Endothelial cell of umbilical vein (primary cell): ENCODE measurements at regions not wholly inside any gene's neighbourhood (a gene's known extent, or its start where the extent isn't known, plus 50 kb on each side); places are given as distances from the start of the nearest gene placed in this dataset.

Experiments
- BruUV-seq: library from RNA; stranded (reverse); fragments of 400-500 nt; replicated peaks from 2 replicates; lab custom pipeline; 2021; lab: Mats Ljungman, UMichigan
- CTCF ChIA-PET: fragments of 300-600, 350-600 bp; sonication (Branson Sonifier 250); formaldehyde crosslinking; loops from one replicate; lab custom pipeline; 2021; ENCODE audit warnings: antibody characterized with exemption, inconsistent platforms; lab: Charles Lee
- POLR2A ChIA-PET: fragments of 300-600, 350-600 bp; sonication (Branson Sonifier 250); formaldehyde crosslinking; loops from one replicate; lab custom pipeline; 2021; ENCODE audit warnings: antibody characterized with exemption, inconsistent platforms; lab: Charles Lee
- DNase-seq: peaks from one replicate; pipeline ENCODE4 v3.0.0-alpha.2; 2011; ENCODE audit warnings: low read depth, low spot score
- FAIRE-seq: peaks from 2 replicates; lab custom pipeline; 2011; peaks lifted over from hg19 to GRCh38; lab: Jason Lieb, UNC
- H2AFZ ChIP-seq: 2 replicates; pipeline ENCODE4 v1.6.0; 2012; ENCODE audit warnings: low read depth, low read length, control low read depth, inconsistent platforms
- H3K27ac ChIP-seq: 2 replicates; pipeline ENCODE4 v1.5.1; 2011; ENCODE audit warnings: low read depth, mild to moderate bottlenecking, control low read depth, low read length, moderate library complexity; ENCODE audit not compliant: insufficient read depth
- H3K27me3 ChIP-seq, 2 experiments: 2 replicates each; pipeline versions ENCODE4 v1.6.0 to v1.6.1; 2011; ENCODE audit warnings: low read length in 2 of 2, mixed read lengths in 1 of 2; ENCODE audit not compliant: control insufficient read depth in 2 of 2, insufficient read depth in 2 of 2
- H3K36me3 ChIP-seq, 2 experiments: 2 replicates in 1 of 2; 3 replicates in 1 of 2; pipeline ENCODE4 v1.5.1; 2011; ENCODE audit warnings: low read length in 2 of 2, mild to moderate bottlenecking in 1 of 2, moderate library complexity in 1 of 2; ENCODE audit not compliant: control insufficient read depth in 2 of 2, insufficient read depth in 2 of 2; ENCODE audit errors: extremely low read depth in 1 of 2
- H3K4me1 ChIP-seq: 3 replicates; pipeline ENCODE4 v1.5.1; 2011; ENCODE audit warnings: mild to moderate bottlenecking, low read length; ENCODE audit not compliant: control insufficient read depth, insufficient read depth; ENCODE audit errors: extremely low read depth
- H3K4me2 ChIP-seq: 2 replicates; pipeline ENCODE4 v1.6.1; 2011; ENCODE audit warnings: low read length, control low read depth, mixed read lengths; ENCODE audit not compliant: insufficient read depth
- H3K4me3 ChIP-seq, 3 experiments: fragments of 200-600 bp in 1 of 3; sonication (generic), shearing (Covaris generic) in 1 of 3; replicated peaks in 1 of 3; 2 replicates each; pipeline ENCODE4 v1.5.1; 2011 to 2016; ENCODE audit warnings: control low read depth in 3 of 3, low read length in 3 of 3, mild to moderate bottlenecking in 2 of 3, inconsistent platforms in 1 of 3, low read depth in 1 of 3, moderate library complexity in 1 of 3; ENCODE audit not compliant: insufficient read depth in 1 of 3
- H3K79me2 ChIP-seq: 2 replicates; pipeline ENCODE4 v1.6.0; 2012; ENCODE audit warnings: low read length, inconsistent platforms; ENCODE audit not compliant: control insufficient read depth, insufficient read depth
- H3K9ac ChIP-seq: replicated peaks from 2 replicates; pipeline ENCODE3; 2011; ENCODE audit warnings: low read length, control low read depth; ENCODE audit not compliant: insufficient read depth; ENCODE audit errors: extremely low read depth
- H3K9me1 ChIP-seq: replicated peaks from 3 replicates; pipeline ENCODE4 v1.6.0; 2011; ENCODE audit warnings: mild to moderate bottlenecking, low read length; ENCODE audit not compliant: control insufficient read depth, insufficient read depth; ENCODE audit errors: extremely low read depth
- H3K9me3 ChIP-seq: replicated peaks from 2 replicates; pipeline ENCODE4 v1.5.1; 2012; ENCODE audit warnings: low read length, inconsistent platforms; ENCODE audit not compliant: control insufficient read depth, insufficient read depth
- H4K20me1 ChIP-seq: replicated peaks from 2 replicates; pipeline ENCODE3; 2011; ENCODE audit warnings: mild to moderate bottlenecking, low read length; ENCODE audit not compliant: control insufficient read depth, insufficient read depth; ENCODE audit errors: extremely low read depth
- EZH2 ChIP-seq: IDR thresholded peaks from 2 replicates; pipeline ENCODE4 v1.6.1; 2012; ENCODE audit warnings: borderline replicate concordance, low read depth, mild to moderate bottlenecking, moderate library complexity, low read length, inconsistent platforms; ENCODE audit not compliant: severe bottlenecking
- FOS ChIP-seq: IDR thresholded peaks from 2 replicates; pipeline ENCODE4 v1.6.1; 2011; ENCODE audit warnings: mild to moderate bottlenecking, low read length, moderate library complexity, borderline replicate concordance; ENCODE audit not compliant: insufficient read depth
- GATA2 ChIP-seq: IDR thresholded peaks from 2 replicates; pipeline ENCODE4 v1.7.0; 2011; ENCODE audit warnings: low read depth, mild to moderate bottlenecking, moderate library complexity, mixed read lengths, low read length; ENCODE audit not compliant: insufficient read length, insufficient read depth
- JUN ChIP-seq: IDR thresholded peaks from 2 replicates; pipeline ENCODE4 v1.6.1; 2011; ENCODE audit warnings: borderline replicate concordance, low read depth; ENCODE audit not compliant: insufficient read length, insufficient read depth
- MYC ChIP-seq: IDR thresholded peaks from one replicate; pipeline ENCODE4 v1.6.1; 2011; ENCODE audit warnings: mild to moderate bottlenecking, low read depth, low read length
- POLR2A ChIP-seq: IDR thresholded peaks from 2 replicates; pipeline ENCODE4 v1.6.1; 2012; ENCODE audit warnings: low read depth, mild to moderate bottlenecking, control low read depth, low read length
- POLR2AphosphoS5 ChIP-seq: IDR thresholded peaks from 2 replicates; pipeline ENCODE4 v1.6.1; 2012; ENCODE audit warnings: low read depth, mild to moderate bottlenecking, control low read depth, low read length, moderate library complexity; ENCODE audit not compliant: insufficient read depth
- dilution Hi-C: fragments of 300-500 bp; cut with MboI; formaldehyde crosslinking; loops from one replicate; pipeline ENCODE4 v1.15.0; 2019; ENCODE audit warnings: low sequenced_read_pairs; ENCODE audit not compliant: extremely low pct_ligation_motif_present
- intact Hi-C: fragments of 100-400 bp; cut with micrococcal nuclease; formaldehyde crosslinking; loops from one replicate; pipeline ENCODE4 v1.10.0; 2022
- TF ChIP-seq, protein P1 (sequence below), 2 donors: IDR thresholded peaks; 1 replicate in 1 of 2; 2 replicates in 1 of 2; pipeline ENCODE4 v1.5.1; 2011; ENCODE audit warnings: low read length in 2 of 2, mild to moderate bottlenecking in 2 of 2, moderate library complexity in 2 of 2, control low read depth in 1 of 2, inconsistent platforms in 1 of 2, low read depth in 1 of 2; ENCODE audit not compliant: insufficient read depth in 1 of 2; ENCODE audit errors: extremely low read depth in 1 of 2
- TF ChIP-seq, protein P2 (sequence below): IDR thresholded peaks from 2 replicates; pipeline ENCODE4 v1.6.1; 2011; ENCODE audit not compliant: insufficient read depth, insufficient read length

DNA sequence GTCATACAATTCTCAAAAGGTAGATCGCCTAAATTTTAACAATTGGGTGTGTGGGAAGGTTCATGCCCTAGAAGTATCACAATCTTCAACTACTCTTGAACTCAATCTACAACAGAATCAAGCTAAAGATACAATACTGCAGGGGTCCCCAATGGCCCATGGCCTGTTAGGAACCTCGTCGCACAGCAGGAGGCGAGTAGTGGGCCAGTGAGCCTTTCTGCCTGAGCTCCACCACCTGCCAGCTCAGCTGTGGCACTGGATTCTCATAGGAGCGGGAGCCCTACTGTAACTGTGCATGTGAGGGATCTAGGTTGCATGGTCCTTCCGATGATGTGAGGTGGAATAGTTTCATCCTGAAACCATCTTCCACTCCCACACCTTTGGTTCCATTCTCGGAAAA is 230.6 kb downstream of the KLF12 start:
- ChIA-PET POLR2A (no interaction called here), CTCF (no interaction called here)
- DNase-seq (no peak), FAIRE-seq (no peak)
- Histone ChIP-seq H3K79me2 (no peaks in the 10 kb centered on the region), H2AFZ (no peak overlapping the region), H3K36me3 (no peaks in the 10 kb centered on the region), H3K4me1 (peaks cover 8% of the 10 kb centered on the region), H3K27ac (no peak overlapping the region), H3K4me3 (no peak overlapping the region), H3K9me1 (no peaks in the 10 kb centered on the region), H3K4me2 (no peak overlapping the region), H4K20me1 (no peaks in the 10 kb centered on the region), H3K9me3 (no peaks in the 10 kb centered on the region), H3K9ac (no peak overlapping the region), H3K27me3 (no peaks in the 10 kb centered on the region)
- BruUV-seq: no TSS peak
- dilution Hi-C loops: no loop called here
- intact Hi-C loops: no loop called here
- TF ChIP-seq GATA2 (no peak), JUN (no peak), POLR2AphosphoS5 (no peak), POLR2A (no peak), FOS (no peak), MYC (no peak), EZH2 (no peak)
- TF ChIP-seq, protein P1, sequence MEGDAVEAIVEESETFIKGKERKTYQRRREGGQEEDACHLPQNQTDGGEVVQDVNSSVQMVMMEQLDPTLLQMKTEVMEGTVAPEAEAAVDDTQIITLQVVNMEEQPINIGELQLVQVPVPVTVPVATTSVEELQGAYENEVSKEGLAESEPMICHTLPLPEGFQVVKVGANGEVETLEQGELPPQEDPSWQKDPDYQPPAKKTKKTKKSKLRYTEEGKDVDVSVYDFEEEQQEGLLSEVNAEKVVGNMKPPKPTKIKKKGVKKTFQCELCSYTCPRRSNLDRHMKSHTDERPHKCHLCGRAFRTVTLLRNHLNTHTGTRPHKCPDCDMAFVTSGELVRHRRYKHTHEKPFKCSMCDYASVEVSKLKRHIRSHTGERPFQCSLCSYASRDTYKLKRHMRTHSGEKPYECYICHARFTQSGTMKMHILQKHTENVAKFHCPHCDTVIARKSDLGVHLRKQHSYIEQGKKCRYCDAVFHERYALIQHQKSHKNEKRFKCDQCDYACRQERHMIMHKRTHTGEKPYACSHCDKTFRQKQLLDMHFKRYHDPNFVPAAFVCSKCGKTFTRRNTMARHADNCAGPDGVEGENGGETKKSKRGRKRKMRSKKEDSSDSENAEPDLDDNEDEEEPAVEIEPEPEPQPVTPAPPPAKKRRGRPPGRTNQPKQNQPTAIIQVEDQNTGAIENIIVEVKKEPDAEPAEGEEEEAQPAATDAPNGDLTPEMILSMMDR (IDR thresholded peaks at IDR 0.05; ENCODE audit: extremely low read depth in 1 of 2, insufficient read depth in 1 of 2, low read depth in 1 of 2, low read length in 2 of 2): no peak
- TF ChIP-seq, protein P2, sequence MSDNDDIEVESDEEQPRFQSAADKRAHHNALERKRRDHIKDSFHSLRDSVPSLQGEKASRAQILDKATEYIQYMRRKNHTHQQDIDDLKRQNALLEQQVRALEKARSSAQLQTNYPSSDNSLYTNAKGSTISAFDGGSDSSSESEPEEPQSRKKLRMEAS: no peak
